ENCODE measurements at regions not wholly inside any gene's neighbourhood (a gene's known extent, or its start where the extent isn't known, plus 50 kb on each side); places are given as distances from the start of the nearest gene placed in this dataset.

- 21% methylated on average over 2 of the region's 2 CpGs for WGBS (ENCODE audit: insufficient coverage, low coverage, low lambda C conversion rate, missing lambda C conversion rate)
- no peak overlapping the region for H3K27ac ChIP-seq
- TF ChIP-seq CTCF (IDR thresholded peaks at IDR 0.05) (no peak), POLR2A (IDR thresholded peaks at IDR 0.05) (no peak)
Measured at GRCh38 chr13:88978607-88979006, 1307.4 kb downstream of the SLITRK5 start.

GRCh38 chr13:88979465-88980175 is 1308.4 kb downstream of the SLITRK5 start:
- Histone ChIP-seq H3K36me3 (no peaks in the 10 kb centered on the region), H3K4me3 (no peak overlapping the region), H3K27ac (no peak overlapping the region), H3K4me1 (no peaks in the 10 kb centered on the region), H3K27me3 (no peaks in the 10 kb centered on the region), H3K9me3 (no peaks in the 10 kb centered on the region)
- DNase-seq, result no peak
- ATAC-seq, result no peak
- intact Hi-C loops (cut with DNase I), result no loop called here
- TF ChIP-seq POLR2A (IDR thresholded peaks at IDR 0.05) (no peak), CTCF (IDR thresholded peaks at IDR 0.05) (no peak)
- WGBS (ENCODE audit: insufficient coverage, low coverage, low lambda C conversion rate, missing lambda C conversion rate), result 26% methylated on average over 7 of the region's 7 CpGs

More at GRCh38 chr13:88978607-88979006, 1307.4 kb downstream of the SLITRK5 start:
- Histone ChIP-seq H3K4me3 (no peak overlapping the region), H3K9me3 (no peaks in the 10 kb centered on the region), H3K36me3 (no peaks in the 10 kb centered on the region), H3K27me3 (no peaks in the 10 kb centered on the region), H3K4me1 (no peaks in the 10 kb centered on the region)
- DNase-seq (no peak), ATAC-seq (no peak)
- intact Hi-C loops (cut with DNase I), result no loop called here

GRCh38 chr13:89003656-89004055 is 1332.5 kb downstream of the SLITRK5 start:
- 75% methylated on average over 2 of the region's 2 CpGs for WGBS (ENCODE audit: insufficient coverage, low coverage, low lambda C conversion rate, missing lambda C conversion rate)
- H3K36me3 ChIP-seq, result no peaks in the 10 kb centered on the region
- TF ChIP-seq CTCF (IDR thresholded peaks at IDR 0.05) (no peak), POLR2A (IDR thresholded peaks at IDR 0.05) (no peak)
- no peak overlapping the region for H3K4me3 ChIP-seq
- intact Hi-C loops (cut with DNase I), result no loop called here
- ATAC-seq, result no peak
- no peak for DNase-seq
- H3K9me3 ChIP-seq, result no peaks in the 10 kb centered on the region
- no peak overlapping the region for H3K27ac ChIP-seq
- no peaks in the 10 kb centered on the region for H3K27me3 ChIP-seq
- H3K4me1 ChIP-seq, result no peaks in the 10 kb centered on the region

- intact Hi-C loops (cut with DNase I), result no loop called here
- ATAC-seq, result no peak
- 40% methylated on average over 2 of the region's 2 CpGs for WGBS (ENCODE audit: insufficient coverage, low coverage, low lambda C conversion rate, missing lambda C conversion rate)
- Histone ChIP-seq H3K27ac (no peak overlapping the region), H3K36me3 (no peaks in the 10 kb centered on the region), H3K9me3 (peaks cover 0 to 2% (median 0%) of the 10 kb centered on the region in 4 donors), H3K4me1 (no peaks in the 10 kb centered on the region), H3K4me3 (no peak overlapping the region), H3K27me3 (no peaks in the 10 kb centered on the region)
- TF ChIP-seq CTCF (IDR thresholded peaks at IDR 0.05), result no peak
- no peak for DNase-seq
Measured at GRCh38 chr13:89011615-89012014, 1340.4 kb downstream of the SLITRK5 start.
